ENCODE measurements at regions not wholly inside any gene's neighbourhood (a gene's known extent, or its start where the extent isn't known, plus 50 kb on each side); places are given as distances from the start of the nearest gene placed in this dataset.

DNA sequence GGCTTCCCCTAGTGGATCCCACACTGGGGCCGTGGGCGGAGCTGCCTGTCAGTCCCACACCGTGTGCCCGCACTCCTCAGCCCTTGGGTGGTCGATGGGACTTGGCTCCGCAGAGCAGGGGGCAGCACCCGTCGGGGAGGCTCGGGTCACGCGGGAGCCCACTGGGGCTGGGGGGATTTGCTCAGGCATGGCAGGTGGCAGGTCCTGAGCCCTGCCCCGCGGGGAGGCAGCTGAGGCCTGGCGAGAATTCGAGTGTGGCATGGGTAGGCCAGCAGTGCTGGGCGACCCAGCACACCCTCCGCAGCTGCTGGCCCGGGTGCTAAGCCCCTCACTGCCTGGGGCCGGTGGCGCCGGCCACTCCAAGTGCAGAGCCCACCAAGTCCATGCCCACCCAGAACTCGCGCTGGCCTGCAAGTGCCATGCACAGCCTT is 481.7 kb upstream of the PRR20A start:
- no peak overlapping the region for H3K4ac ChIP-seq (ENCODE audit: low read depth, low read length)
- H3K4me1 ChIP-seq (ENCODE audit: control insufficient read depth in 1 of 2, insufficient read depth in 2 of 2, low read length in 2 of 2): no peaks in the 10 kb centered on the region
- H3K9ac ChIP-seq (ENCODE audit: low read length): no peak overlapping the region
- H2AFZ ChIP-seq (ENCODE audit: insufficient read depth, low read length, poor library complexity): no peak overlapping the region
- no peaks in the 10 kb centered on the region for H3K36me3 ChIP-seq (ENCODE audit: control insufficient read depth in 1 of 2, insufficient read depth in 2 of 2, low read length in 2 of 2)
- H3K79me1 ChIP-seq (ENCODE audit: low read length): no peaks in the 10 kb centered on the region
- no peaks in the 10 kb centered on the region for H3K27me3 ChIP-seq (ENCODE audit: insufficient read depth, low read length)
- WGBS (ENCODE audit: extremely low coverage, insufficient coverage, insufficient read length): no CpG with 5 or more reads among the region's 23 CpGs
- H3K4me3 ChIP-seq (ENCODE audit: low read depth, low read length): no peak overlapping the region
- H2BK5ac ChIP-seq (ENCODE audit: low read depth, low read length, poor library complexity): no peak overlapping the region
- DNase-seq: no peak
- H2AK5ac ChIP-seq (ENCODE audit: low read length): no peak overlapping the region
- H2BK12ac ChIP-seq (ENCODE audit: low read length): no peak overlapping the region
- no peaks in the 10 kb centered on the region for H3K79me2 ChIP-seq (ENCODE audit: control insufficient read depth, insufficient read depth, low read length, poor library complexity)
- H3K4me2 ChIP-seq (ENCODE audit: low read length): no peak overlapping the region
- H2BK120ac ChIP-seq (ENCODE audit: insufficient read depth, low read length, poor library complexity): no peak overlapping the region
- no peak overlapping the region for H3K14ac ChIP-seq (ENCODE audit: low read length)
- H3K18ac ChIP-seq (ENCODE audit: low read length): no peak overlapping the region
- H3K9me3 ChIP-seq (ENCODE audit: insufficient read depth, low read depth, low read length): peaks cover 6% of the 10 kb centered on the region
- H4K8ac ChIP-seq (ENCODE audit: low read depth, low read length): no peak overlapping the region
- no peak overlapping the region for H3K27ac ChIP-seq (ENCODE audit: low read depth, low read length)
- H4K91ac ChIP-seq (ENCODE audit: low read depth, low read length): no peak overlapping the region
- H4K12ac ChIP-seq (ENCODE audit: low read depth, low read length): no peak overlapping the region
- no peak overlapping the region for H3K23ac ChIP-seq (ENCODE audit: low read length)

DNA sequence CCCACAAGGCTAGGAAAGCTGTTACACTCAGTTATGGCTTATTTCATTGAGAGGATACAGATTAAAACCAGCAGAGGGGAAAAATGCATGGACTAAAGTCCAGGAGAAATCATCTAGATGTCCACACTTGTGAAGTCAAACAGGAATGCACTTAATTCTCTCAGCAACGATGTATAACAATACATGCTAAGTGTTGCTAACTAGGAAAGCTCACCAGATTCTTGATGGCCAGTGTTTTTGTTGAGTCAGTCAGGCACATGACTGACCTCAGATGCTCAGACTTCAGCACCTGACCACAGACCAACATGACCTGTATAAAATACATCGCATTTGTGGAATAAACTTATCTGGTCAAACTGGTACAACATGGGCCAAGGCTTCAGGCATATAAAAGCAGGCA is 470.2 kb upstream of the PRR20A start:
- no peak overlapping the region for H4K91ac ChIP-seq (ENCODE audit: low read depth, low read length)
- no peaks in the 10 kb centered on the region for H3K36me3 ChIP-seq (ENCODE audit: control insufficient read depth in 1 of 2, insufficient read depth in 2 of 2, low read length in 2 of 2)
- no peak overlapping the region for H3K4me3 ChIP-seq (ENCODE audit: low read depth, low read length)
- no peaks in the 10 kb centered on the region for H3K27me3 ChIP-seq (ENCODE audit: insufficient read depth, low read length)
- no peaks in the 10 kb centered on the region for H3K79me2 ChIP-seq (ENCODE audit: control insufficient read depth, insufficient read depth, low read length, poor library complexity)
- no peak overlapping the region for H3K23ac ChIP-seq (ENCODE audit: low read length)
- H2BK5ac ChIP-seq (ENCODE audit: low read depth, low read length, poor library complexity): no peak overlapping the region
- H3K4me2 ChIP-seq (ENCODE audit: low read length): no peak overlapping the region
- no peaks in the 10 kb centered on the region for H3K79me1 ChIP-seq (ENCODE audit: low read length)
- no peak overlapping the region for H3K14ac ChIP-seq (ENCODE audit: low read length)
- H4K12ac ChIP-seq (ENCODE audit: low read depth, low read length): no peak overlapping the region
- H2BK120ac ChIP-seq (ENCODE audit: insufficient read depth, low read length, poor library complexity): no peak overlapping the region
- H3K27ac ChIP-seq (ENCODE audit: low read depth, low read length): no peak overlapping the region
- no peak overlapping the region for H2AFZ ChIP-seq (ENCODE audit: insufficient read depth, low read length, poor library complexity)
- no peak overlapping the region for H3K18ac ChIP-seq (ENCODE audit: low read length)
- peaks cover 2% of the 10 kb centered on the region for H3K9me3 ChIP-seq (ENCODE audit: insufficient read depth, low read depth, low read length)
- no peak overlapping the region for H3K4ac ChIP-seq (ENCODE audit: low read depth, low read length)
- H3K9ac ChIP-seq (ENCODE audit: low read length): no peak overlapping the region
- H2BK12ac ChIP-seq (ENCODE audit: low read length): no peak overlapping the region
- no peaks in the 10 kb centered on the region for H3K4me1 ChIP-seq (ENCODE audit: control insufficient read depth in 1 of 2, insufficient read depth in 2 of 2, low read length in 2 of 2)
- no peak overlapping the region for H4K8ac ChIP-seq (ENCODE audit: low read depth, low read length)
- WGBS (ENCODE audit: extremely low coverage, insufficient coverage, insufficient read length): no CpG with 5 or more reads among the region's 2 CpGs
- no peak overlapping the region for H2AK5ac ChIP-seq (ENCODE audit: low read length)
- DNase-seq: no peak

DNA sequence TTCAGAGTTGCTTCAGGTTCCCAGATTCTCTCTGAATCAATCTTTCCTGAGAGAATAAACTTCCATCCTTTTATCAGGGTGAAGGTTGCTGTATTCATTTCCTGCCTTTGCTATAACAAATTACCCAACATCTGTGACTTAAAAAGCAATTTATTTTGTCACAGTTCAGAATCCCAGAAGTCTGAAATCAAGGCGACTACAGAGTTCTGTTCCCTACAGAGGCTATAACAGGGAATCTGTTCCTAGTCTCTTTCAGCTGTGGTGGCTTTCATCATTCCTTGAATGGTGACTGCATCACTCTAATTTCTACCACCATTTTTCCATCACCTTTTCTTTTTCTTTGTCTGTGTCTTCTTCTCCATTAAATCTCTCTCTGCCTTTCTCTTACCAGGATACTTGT is 459.3 kb upstream of the PRR20A start:
- Histone ChIP-seq H3K27ac (ENCODE audit: low read depth, low read length) (no peak overlapping the region), H3K14ac (ENCODE audit: low read length) (no peak overlapping the region), H3K4ac (ENCODE audit: low read depth, low read length) (no peak overlapping the region), H4K91ac (ENCODE audit: low read depth, low read length) (no peak overlapping the region), H3K79me2 (ENCODE audit: control insufficient read depth, insufficient read depth, low read length, poor library complexity) (no peaks in the 10 kb centered on the region), H2AFZ (ENCODE audit: insufficient read depth, low read length, poor library complexity) (no peak overlapping the region), H2BK5ac (ENCODE audit: low read depth, low read length, poor library complexity) (no peak overlapping the region), H3K18ac (ENCODE audit: low read length) (no peak overlapping the region), H3K79me1 (ENCODE audit: low read length) (no peaks in the 10 kb centered on the region), H3K36me3 (ENCODE audit: control insufficient read depth in 1 of 2, insufficient read depth in 2 of 2, low read length in 2 of 2) (no peaks in the 10 kb centered on the region), H3K4me2 (ENCODE audit: low read length) (no peak overlapping the region), H4K12ac (ENCODE audit: low read depth, low read length) (no peak overlapping the region), H3K4me1 (ENCODE audit: control insufficient read depth in 1 of 2, insufficient read depth in 2 of 2, low read length in 2 of 2) (no peaks in the 10 kb centered on the region), H3K23ac (ENCODE audit: low read length) (no peak overlapping the region), H2BK12ac (ENCODE audit: low read length) (no peak overlapping the region), H3K9me3 (ENCODE audit: insufficient read depth, low read depth, low read length) (no peaks in the 10 kb centered on the region), H3K4me3 (ENCODE audit: low read depth, low read length) (no peak overlapping the region), H3K27me3 (ENCODE audit: insufficient read depth, low read length) (no peaks in the 10 kb centered on the region), H2BK120ac (ENCODE audit: insufficient read depth, low read length, poor library complexity) (no peak overlapping the region), H3K9ac (ENCODE audit: low read length) (no peak overlapping the region), H4K8ac (ENCODE audit: low read depth, low read length) (no peak overlapping the region), H2AK5ac (ENCODE audit: low read length) (no peak overlapping the region)
- WGBS (ENCODE audit: extremely low coverage, insufficient coverage, insufficient read length): no CpG with 5 or more reads among the region's 1 CpG
- DNase-seq: no peak

DNA sequence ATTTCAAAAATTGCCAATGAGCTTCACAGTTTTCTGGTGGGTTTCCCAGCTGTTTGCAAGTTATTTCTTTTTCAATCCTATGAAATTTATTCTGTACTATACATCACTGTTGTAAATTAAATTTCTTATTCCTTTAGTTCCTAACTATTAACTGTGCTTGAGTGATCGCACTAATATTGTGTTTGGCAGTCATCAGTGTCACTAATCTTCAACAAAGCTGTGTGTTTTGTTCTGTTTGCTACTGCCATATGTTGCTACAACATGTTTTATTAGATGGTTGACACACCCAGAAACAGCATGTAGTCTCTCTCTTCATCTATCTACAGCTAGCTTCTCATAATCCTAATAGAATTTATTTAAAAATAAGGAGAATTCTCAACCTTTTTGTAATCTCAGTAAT is 453.6 kb upstream of the PRR20A start:
- no peak overlapping the region for H2BK12ac ChIP-seq (ENCODE audit: low read length)
- H2BK5ac ChIP-seq (ENCODE audit: low read depth, low read length, poor library complexity): no peak overlapping the region
- no peak overlapping the region for H2AK5ac ChIP-seq (ENCODE audit: low read length)
- no peaks in the 10 kb centered on the region for H3K79me1 ChIP-seq (ENCODE audit: low read length)
- H3K23ac ChIP-seq (ENCODE audit: low read length): no peak overlapping the region
- no peaks in the 10 kb centered on the region for H3K27me3 ChIP-seq (ENCODE audit: insufficient read depth, low read length)
- no peak overlapping the region for H3K27ac ChIP-seq (ENCODE audit: low read depth, low read length)
- H4K91ac ChIP-seq (ENCODE audit: low read depth, low read length): no peak overlapping the region
- no peak overlapping the region for H4K12ac ChIP-seq (ENCODE audit: low read depth, low read length)
- H3K4ac ChIP-seq (ENCODE audit: low read depth, low read length): no peak overlapping the region
- no peak for DNase-seq
- H2BK120ac ChIP-seq (ENCODE audit: insufficient read depth, low read length, poor library complexity): no peak overlapping the region
- no peak overlapping the region for H3K4me3 ChIP-seq (ENCODE audit: low read depth, low read length)
- no peak overlapping the region for H3K14ac ChIP-seq (ENCODE audit: low read length)
- H4K8ac ChIP-seq (ENCODE audit: low read depth, low read length): no peak overlapping the region
- no peaks in the 10 kb centered on the region for H3K4me1 ChIP-seq (ENCODE audit: control insufficient read depth in 1 of 2, insufficient read depth in 2 of 2, low read length in 2 of 2)
- no peak overlapping the region for H3K18ac ChIP-seq (ENCODE audit: low read length)
- no peaks in the 10 kb centered on the region for H3K36me3 ChIP-seq (ENCODE audit: control insufficient read depth in 1 of 2, insufficient read depth in 2 of 2, low read length in 2 of 2)
- WGBS (ENCODE audit: extremely low coverage, insufficient coverage, insufficient read length): no CpG with 5 or more reads among the region's 1 CpG
- no peak overlapping the region for H3K4me2 ChIP-seq (ENCODE audit: low read length)
- H3K9ac ChIP-seq (ENCODE audit: low read length): no peak overlapping the region
- no peak overlapping the region for H2AFZ ChIP-seq (ENCODE audit: insufficient read depth, low read length, poor library complexity)
- no peaks in the 10 kb centered on the region for H3K9me3 ChIP-seq (ENCODE audit: insufficient read depth, low read depth, low read length)
- no peaks in the 10 kb centered on the region for H3K79me2 ChIP-seq (ENCODE audit: control insufficient read depth, insufficient read depth, low read length, poor library complexity)
